VCaP (cell line): ENCODE measurements at regions not wholly inside any gene's neighbourhood (a gene's known extent, or its start where the extent isn't known, plus 50 kb on each side); places are given as distances from the start of the nearest gene placed in this dataset.

Experiments used
- H3K27ac ChIP-seq: fragments of 450-650 bp; 2 replicates; pipeline ENCODE4 v1.5.1; 2017
- TF ChIP-seq, protein P1 (sequence below): fragments of 450-650 bp; conservative IDR thresholded peaks from 2 replicates; pipeline ENCODE4 v1.5.1; 2017; ENCODE audit warnings: mild to moderate bottlenecking, moderate library complexity

GRCh38 chr6:2503816-2504494, 246.8 kb downstream of the MYLK4 start:
- TF ChIP-seq, protein P1, sequence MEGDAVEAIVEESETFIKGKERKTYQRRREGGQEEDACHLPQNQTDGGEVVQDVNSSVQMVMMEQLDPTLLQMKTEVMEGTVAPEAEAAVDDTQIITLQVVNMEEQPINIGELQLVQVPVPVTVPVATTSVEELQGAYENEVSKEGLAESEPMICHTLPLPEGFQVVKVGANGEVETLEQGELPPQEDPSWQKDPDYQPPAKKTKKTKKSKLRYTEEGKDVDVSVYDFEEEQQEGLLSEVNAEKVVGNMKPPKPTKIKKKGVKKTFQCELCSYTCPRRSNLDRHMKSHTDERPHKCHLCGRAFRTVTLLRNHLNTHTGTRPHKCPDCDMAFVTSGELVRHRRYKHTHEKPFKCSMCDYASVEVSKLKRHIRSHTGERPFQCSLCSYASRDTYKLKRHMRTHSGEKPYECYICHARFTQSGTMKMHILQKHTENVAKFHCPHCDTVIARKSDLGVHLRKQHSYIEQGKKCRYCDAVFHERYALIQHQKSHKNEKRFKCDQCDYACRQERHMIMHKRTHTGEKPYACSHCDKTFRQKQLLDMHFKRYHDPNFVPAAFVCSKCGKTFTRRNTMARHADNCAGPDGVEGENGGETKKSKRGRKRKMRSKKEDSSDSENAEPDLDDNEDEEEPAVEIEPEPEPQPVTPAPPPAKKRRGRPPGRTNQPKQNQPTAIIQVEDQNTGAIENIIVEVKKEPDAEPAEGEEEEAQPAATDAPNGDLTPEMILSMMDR = no peak
- H3K27ac ChIP-seq = no peak overlapping the region

GRCh38 chr6:2502998-2503674, 247.6 kb downstream of the MYLK4 start:
- TF ChIP-seq, protein P1 = no peak

GRCh38 chr6:2502096-2502997, 248.4 kb downstream of the MYLK4 start:
- no peak overlapping the region for H3K27ac ChIP-seq
- TF ChIP-seq, protein P1 = no peak

More at GRCh38 chr6:2502998-2503674, 247.6 kb downstream of the MYLK4 start:
- H3K27ac ChIP-seq = no peak overlapping the region

DNA sequence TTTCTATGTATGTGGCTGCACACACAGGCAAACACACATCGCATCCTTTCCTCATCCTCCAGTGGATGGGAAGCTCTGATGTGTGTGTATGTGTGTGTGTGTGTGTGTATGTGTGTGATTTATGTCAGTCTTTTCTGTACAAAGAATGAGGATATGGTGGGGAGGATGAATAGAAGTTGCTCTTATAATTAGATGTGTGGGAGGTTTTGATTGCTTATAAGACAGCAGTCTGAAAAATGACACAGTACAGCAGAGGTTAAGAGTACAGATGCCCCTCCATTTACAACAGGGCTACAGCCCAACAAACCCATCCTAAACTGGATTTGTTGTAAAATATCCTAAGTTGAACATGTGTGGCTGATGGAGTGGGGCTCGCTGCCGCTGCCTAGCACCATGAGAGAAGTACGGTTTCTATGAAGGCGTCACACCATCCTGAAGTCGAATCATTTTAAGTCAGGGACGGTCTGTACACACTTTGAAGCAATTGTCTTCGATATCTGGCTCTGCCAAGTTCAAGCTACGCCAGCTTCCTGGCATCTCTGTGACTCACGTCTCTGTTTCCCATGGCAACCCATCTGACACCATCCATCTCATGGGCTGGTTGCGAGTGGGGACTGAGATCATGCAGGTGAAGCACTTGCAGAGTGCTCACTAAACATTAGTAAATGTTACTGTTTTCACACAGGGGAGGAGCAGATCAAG, 252.6 kb downstream of the MYLK4 start:
- no peak overlapping the region for H3K27ac ChIP-seq
- TF ChIP-seq, protein P1 = no peak

DNA sequence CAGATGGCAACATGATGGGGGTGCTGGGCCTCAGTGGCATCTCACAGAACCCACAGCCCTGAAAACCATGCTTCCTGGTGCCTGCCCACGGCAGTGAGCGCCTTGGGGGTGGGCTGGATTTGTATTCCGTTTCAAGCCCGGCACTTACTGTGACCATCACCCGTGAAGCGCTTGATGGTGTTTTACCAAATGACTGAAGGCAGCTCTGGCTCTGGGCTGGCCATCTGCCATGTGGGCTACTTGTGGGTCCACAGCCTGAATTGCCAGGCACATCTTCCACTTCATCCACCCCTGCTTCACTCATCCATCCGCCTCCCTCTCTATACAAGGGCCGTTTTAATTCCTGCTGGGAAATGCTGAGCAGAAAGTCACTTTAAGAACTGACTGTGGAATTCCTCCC, 250.9 kb upstream of the GMDS start:
- no peak overlapping the region for H3K27ac ChIP-seq
- TF ChIP-seq, protein P1 = no peak

- TF ChIP-seq, protein P1 = no peak
- H3K27ac ChIP-seq = no peak overlapping the region
Observed at GRCh38 chr6:2492686-2493523, 247.5 kb upstream of the GMDS start.
